ENCODE measurements at regions not wholly inside any gene's neighbourhood (a gene's known extent, or its start where the extent isn't known, plus 50 kb on each side); places are given as distances from the start of the nearest gene placed in this dataset.

GRCh38 chr2:144252694-144253093, 267.2 kb downstream of the ZEB2 start:
- ChIA-PET CTCF (interaction anchor here (1.1 kb wide), 1 partner anchor 11 kb away, joined by 3 read pairs; no protein-coding TSS in a partner anchor), POLR2A (interaction anchor here (1.2 kb wide), 1 partner anchor 54 kb away, joined by 4 read pairs; no protein-coding TSS in a partner anchor)
- no peak for DNase-seq
- no peaks in the 10 kb centered on the region for H3K27me3 Mint-ChIP-seq
- H3K9me3 Mint-ChIP-seq = peaks cover 39% of the 10 kb centered on the region
- peaks cover 58% of the 10 kb centered on the region for H3K36me3 Mint-ChIP-seq (ENCODE audit: low read depth)
- H3K27ac Mint-ChIP-seq = no peak overlapping the region
- H3K4me1 Mint-ChIP-seq = peaks cover 35% of the 10 kb centered on the region
- no peak overlapping the region for H3K4me3 Mint-ChIP-seq

GRCh38 chr2:144249035-144249637, 270.8 kb downstream of the ZEB2 start:
- no peak for DNase-seq
- H3K27me3 Mint-ChIP-seq = no peaks in the 10 kb centered on the region
- peak overlapping the region; percentile 80 for H3K27ac Mint-ChIP-seq
- peaks cover 14% of the 10 kb centered on the region for H3K9me3 Mint-ChIP-seq
- peaks cover 41% of the 10 kb centered on the region for H3K36me3 Mint-ChIP-seq (ENCODE audit: low read depth)
- CTCF ChIA-PET = interaction anchor here (1.5 kb wide), 1 partner anchor 7 kb away, joined by 5 read pairs; no protein-coding TSS in a partner anchor
- H3K4me1 Mint-ChIP-seq = peaks cover 27% of the 10 kb centered on the region
- POLR2A ChIA-PET = interaction anchor here (1.1 kb wide), 1 partner anchor 15 kb away, joined by 6 read pairs; no protein-coding TSS in a partner anchor
- H3K4me3 Mint-ChIP-seq = peak overlapping the region; percentile 6

- Mint-ChIP-seq H3K36me3 (ENCODE audit: low read depth) (peaks cover 35% of the 10 kb centered on the region), H3K4me3 (peak overlapping the region; percentile 6), H3K27ac (peak overlapping the region; percentile 80), H3K27me3 (no peaks in the 10 kb centered on the region), H3K9me3 (peaks cover 12% of the 10 kb centered on the region), H3K4me1 (peaks cover 27% of the 10 kb centered on the region)
- POLR2A ChIA-PET = interaction anchor here (1.1 kb wide), 2 partner anchors 14 to 83 kb away, joined by 3 to 6 read pairs; no protein-coding TSS in a partner anchor
- CTCF ChIA-PET = no interaction called here
- DNase-seq = no peak
Observed at GRCh38 chr2:144248350-144249034, 271.4 kb downstream of the ZEB2 start.

- no peak for DNase-seq
- CTCF ChIA-PET = no interaction called here
Observed at GRCh38 chr2:144244938-144245337, 275.0 kb downstream of the ZEB2 start.

GRCh38 chr2:144242311-144242710, 277.6 kb downstream of the ZEB2 start:
- ChIA-PET CTCF (interaction anchor here (1.1 to 1.4 kb wide), 4 partner anchors 8 to 279 kb away, joined by 3 to 5 read pairs (median 3); a partner anchor contains a TSS), POLR2A (interaction anchor here (0.7 to 2.7 kb wide), 4 partner anchors 59 to 1042 kb away, joined by 3 to 15 read pairs (median 4); a partner anchor contains a TSS)

More at GRCh38 chr2:144244938-144245337, 275.0 kb downstream of the ZEB2 start:
- H3K4me1 Mint-ChIP-seq = peaks cover 53% of the 10 kb centered on the region
- no peak overlapping the region for H3K4me3 Mint-ChIP-seq
- POLR2A ChIA-PET = no interaction called here
- peaks cover 13% of the 10 kb centered on the region for H3K36me3 Mint-ChIP-seq (ENCODE audit: low read depth)
- no peaks in the 10 kb centered on the region for H3K27me3 Mint-ChIP-seq
- H3K9me3 Mint-ChIP-seq = no peaks in the 10 kb centered on the region
- no peak overlapping the region for H3K27ac Mint-ChIP-seq

GRCh38 chr2:144241801-144242200, 278.1 kb downstream of the ZEB2 start:
- no peaks in the 10 kb centered on the region for H3K9me3 Mint-ChIP-seq
- H3K27ac Mint-ChIP-seq = peak overlapping the region; percentile 79
- DNase-seq = no peak
- H3K27me3 Mint-ChIP-seq = no peaks in the 10 kb centered on the region
- no peak overlapping the region for H3K4me3 Mint-ChIP-seq
- CTCF ChIA-PET = interaction anchor here (1.1 to 1.4 kb wide), 4 partner anchors 8 to 280 kb away, joined by 3 to 5 read pairs (median 3); a partner anchor contains a TSS
- H3K36me3 Mint-ChIP-seq (ENCODE audit: low read depth) = peaks cover 23% of the 10 kb centered on the region
- peaks cover 55% of the 10 kb centered on the region for H3K4me1 Mint-ChIP-seq
- POLR2A ChIA-PET = interaction anchor here (1.4 to 2.7 kb wide), 5 partner anchors 29 to 90 kb away, joined by 3 to 15 read pairs (median 4); a partner anchor contains a TSS

More at GRCh38 chr2:144242311-144242710, 277.6 kb downstream of the ZEB2 start:
- Mint-ChIP-seq H3K4me3 (no peak overlapping the region), H3K36me3 (ENCODE audit: low read depth) (peaks cover 24% of the 10 kb centered on the region), H3K4me1 (peaks cover 54% of the 10 kb centered on the region), H3K27me3 (no peaks in the 10 kb centered on the region), H3K27ac (peak overlapping the region; percentile 79), H3K9me3 (no peaks in the 10 kb centered on the region)
- DNase-seq = no peak

- peak; percentile 32 for DNase-seq
- no peak overlapping the region for H3K4me3 Mint-ChIP-seq
- H3K9me3 Mint-ChIP-seq = no peaks in the 10 kb centered on the region
- ChIA-PET POLR2A (interaction anchor here (1.4 to 2.7 kb wide), 5 partner anchors 28 to 91 kb away, joined by 3 to 15 read pairs (median 4); a partner anchor contains a TSS), CTCF (interaction anchor here (0.9 to 1.3 kb wide), 3 partner anchors 12 to 91 kb away, joined by 3 read pairs; a partner anchor contains a TSS)
- H3K36me3 Mint-ChIP-seq (ENCODE audit: low read depth) = peaks cover 20% of the 10 kb centered on the region
- no peaks in the 10 kb centered on the region for H3K27me3 Mint-ChIP-seq
- peak overlapping the region; percentile 79 for H3K27ac Mint-ChIP-seq
- H3K4me1 Mint-ChIP-seq = peaks cover 61% of the 10 kb centered on the region
Observed at GRCh38 chr2:144240656-144241339, 279.1 kb downstream of the ZEB2 start.

GRCh38 chr2:144239726-144240125, 280.2 kb downstream of the ZEB2 start:
- ChIA-PET POLR2A (interaction anchor here (0.7 to 1.9 kb wide), 2 partner anchors 55 to 86 kb away, joined by 3 to 4 read pairs; no protein-coding TSS in a partner anchor), CTCF (no interaction called here)
- Mint-ChIP-seq H3K27me3 (no peaks in the 10 kb centered on the region), H3K36me3 (ENCODE audit: low read depth) (peaks cover 19% of the 10 kb centered on the region), H3K4me3 (no peak overlapping the region), H3K4me1 (peaks cover 71% of the 10 kb centered on the region), H3K27ac (peak overlapping the region; percentile 79), H3K9me3 (no peaks in the 10 kb centered on the region)
- DNase-seq = no peak

GRCh38 chr2:144239306-144239705, 280.6 kb downstream of the ZEB2 start:
- DNase-seq = no peak
- H3K4me3 Mint-ChIP-seq = no peak overlapping the region
- H3K9me3 Mint-ChIP-seq = no peaks in the 10 kb centered on the region
- ChIA-PET POLR2A (interaction anchor here (0.7 to 1.9 kb wide), 3 partner anchors 54 to 86 kb away, joined by 3 to 4 read pairs (median 3); no protein-coding TSS in a partner anchor), CTCF (no interaction called here)
- H3K4me1 Mint-ChIP-seq = peaks cover 75% of the 10 kb centered on the region
- no peaks in the 10 kb centered on the region for H3K27me3 Mint-ChIP-seq
- H3K36me3 Mint-ChIP-seq (ENCODE audit: low read depth) = peaks cover 19% of the 10 kb centered on the region
- peak overlapping the region; percentile 79 for H3K27ac Mint-ChIP-seq

GRCh38 chr2:144237830-144238627, 281.9 kb downstream of the ZEB2 start:
- H3K27ac Mint-ChIP-seq = peak overlapping the region; percentile 61
- peaks cover 85% of the 10 kb centered on the region for H3K4me1 Mint-ChIP-seq
- no peaks in the 10 kb centered on the region for H3K27me3 Mint-ChIP-seq
- peaks cover 19% of the 10 kb centered on the region for H3K36me3 Mint-ChIP-seq (ENCODE audit: low read depth)
- DNase-seq = no peak
- H3K9me3 Mint-ChIP-seq = no peaks in the 10 kb centered on the region
- ChIA-PET POLR2A (interaction anchor here (0.9 to 1.9 kb wide), 5 partner anchors 9 to 95 kb away, joined by 3 to 5 read pairs (median 3); a partner anchor contains a TSS), CTCF (no interaction called here)
- H3K4me3 Mint-ChIP-seq = no peak overlapping the region

- H3K36me3 Mint-ChIP-seq (ENCODE audit: low read depth) = peaks cover 19% of the 10 kb centered on the region
- H3K9me3 Mint-ChIP-seq = no peaks in the 10 kb centered on the region
- ChIA-PET CTCF (no interaction called here), POLR2A (interaction anchor here (1.2 kb wide), 1 partner anchor 96 kb away, joined by 5 read pairs; a partner anchor contains a TSS)
- no peaks in the 10 kb centered on the region for H3K27me3 Mint-ChIP-seq
- DNase-seq = no peak
- no peak overlapping the region for H3K4me3 Mint-ChIP-seq
- H3K27ac Mint-ChIP-seq = no peak overlapping the region
- H3K4me1 Mint-ChIP-seq = peaks cover 89% of the 10 kb centered on the region
Observed at GRCh38 chr2:144237108-144237507, 282.8 kb downstream of the ZEB2 start.

GRCh38 chr2:144235050-144235449, 284.9 kb downstream of the ZEB2 start:
- Mint-ChIP-seq H3K27me3 (no peaks in the 10 kb centered on the region), H3K36me3 (ENCODE audit: low read depth) (peaks cover 25% of the 10 kb centered on the region), H3K4me3 (no peak overlapping the region), H3K9me3 (no peaks in the 10 kb centered on the region), H3K4me1 (peaks cover 82% of the 10 kb centered on the region), H3K27ac (peak overlapping the region; percentile 87)
- CTCF ChIA-PET = interaction anchor here (1.0 kb wide), 1 partner anchor 149 kb away, joined by 3 read pairs; no protein-coding TSS in a partner anchor
- POLR2A ChIA-PET = interaction anchor here (1.2 to 3.2 kb wide), 5 partner anchors 14 to 97 kb away, joined by 3 to 19 read pairs (median 4); a partner anchor contains a TSS
- DNase-seq = no peak
